ENCODE measurements at regions not wholly inside any gene's neighbourhood (a gene's known extent, or its start where the extent isn't known, plus 50 kb on each side); places are given as distances from the start of the nearest gene placed in this dataset.

DNA sequence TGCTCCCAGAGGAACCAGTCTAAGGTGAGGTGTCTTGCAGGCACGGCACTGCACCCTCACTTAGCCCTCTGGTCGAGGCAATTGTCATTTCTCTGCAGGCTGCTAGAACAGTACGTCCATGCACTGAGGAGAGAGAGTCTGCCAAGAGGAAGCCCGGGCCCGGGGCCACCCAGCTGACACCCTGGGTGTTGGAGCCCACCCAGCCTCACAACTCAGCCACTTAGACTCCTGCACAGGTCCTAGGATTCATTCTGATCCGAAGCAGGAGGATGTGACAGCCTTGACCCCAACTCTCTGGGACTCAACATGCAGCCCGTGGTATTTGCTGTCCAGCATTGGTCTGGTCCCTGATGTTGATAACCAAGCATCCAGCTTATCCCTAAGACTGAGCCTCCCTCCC, 111.9 kb downstream of the ADSS2 start:
- H3K36me3 ChIP-seq, result no peaks in the 10 kb centered on the region
- 87 to 93% (median 89%) methylated on average over 4 to 7 of the region's 7 CpGs for WGBS, 5 donors
- no peak for TF ChIP-seq EP300 (IDR thresholded peaks at IDR 0.05)
- TF ChIP-seq, protein P1, sequence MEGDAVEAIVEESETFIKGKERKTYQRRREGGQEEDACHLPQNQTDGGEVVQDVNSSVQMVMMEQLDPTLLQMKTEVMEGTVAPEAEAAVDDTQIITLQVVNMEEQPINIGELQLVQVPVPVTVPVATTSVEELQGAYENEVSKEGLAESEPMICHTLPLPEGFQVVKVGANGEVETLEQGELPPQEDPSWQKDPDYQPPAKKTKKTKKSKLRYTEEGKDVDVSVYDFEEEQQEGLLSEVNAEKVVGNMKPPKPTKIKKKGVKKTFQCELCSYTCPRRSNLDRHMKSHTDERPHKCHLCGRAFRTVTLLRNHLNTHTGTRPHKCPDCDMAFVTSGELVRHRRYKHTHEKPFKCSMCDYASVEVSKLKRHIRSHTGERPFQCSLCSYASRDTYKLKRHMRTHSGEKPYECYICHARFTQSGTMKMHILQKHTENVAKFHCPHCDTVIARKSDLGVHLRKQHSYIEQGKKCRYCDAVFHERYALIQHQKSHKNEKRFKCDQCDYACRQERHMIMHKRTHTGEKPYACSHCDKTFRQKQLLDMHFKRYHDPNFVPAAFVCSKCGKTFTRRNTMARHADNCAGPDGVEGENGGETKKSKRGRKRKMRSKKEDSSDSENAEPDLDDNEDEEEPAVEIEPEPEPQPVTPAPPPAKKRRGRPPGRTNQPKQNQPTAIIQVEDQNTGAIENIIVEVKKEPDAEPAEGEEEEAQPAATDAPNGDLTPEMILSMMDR (IDR thresholded peaks at IDR 0.05), result no peak
- TF ChIP-seq POLR2AphosphoS5 (IDR thresholded peaks at IDR 0.05), result no peak
- no peak for TF ChIP-seq POLR2A (IDR thresholded peaks at IDR 0.05)
- H3K27me3 ChIP-seq, result no peaks in the 10 kb centered on the region
- DNase-seq, result no peak
- no peaks in the 10 kb centered on the region for H3K9me3 ChIP-seq
- intact Hi-C loops (cut with DNase I; ENCODE audit: low total_unique reads), result no loop called here
- H3K4me3 ChIP-seq, result no peak overlapping the region
- H3K27ac ChIP-seq, result no peak overlapping the region
- peaks cover 0 to 9% (median 2%) of the 10 kb centered on the region in 4 donors for H3K4me1 ChIP-seq

DNA sequence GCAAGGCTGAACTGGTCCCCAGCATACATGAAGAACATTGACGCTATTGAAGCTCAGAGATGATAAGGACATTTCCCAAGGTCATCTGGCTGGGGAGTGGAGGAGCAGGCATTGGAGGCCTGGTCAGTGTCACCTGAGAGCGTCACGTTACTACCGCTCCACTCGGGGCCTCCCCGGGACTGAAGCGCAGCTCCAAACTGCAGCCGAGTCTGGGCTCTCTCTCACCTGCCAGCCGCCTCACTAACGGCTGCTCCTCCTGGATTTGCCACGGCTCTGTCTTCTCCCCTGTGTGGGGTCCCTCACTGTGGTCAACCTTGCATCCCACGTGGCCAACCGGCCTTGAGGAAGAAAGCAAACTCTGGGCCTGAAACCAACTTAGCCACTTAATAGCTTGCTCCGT, 111.3 kb downstream of the ADSS2 start:
- Histone ChIP-seq H3K4me1 (peaks cover 0 to 9% (median 2%) of the 10 kb centered on the region in 4 donors), H3K9me3 (no peaks in the 10 kb centered on the region), H3K27ac (no peak overlapping the region), H3K27me3 (no peaks in the 10 kb centered on the region), H3K36me3 (no peaks in the 10 kb centered on the region), H3K4me3 (no peak overlapping the region)
- intact Hi-C loops (cut with DNase I; ENCODE audit: low total_unique reads), result no loop called here
- 81 to 95% (median 93%) methylated on average over 10 to 14 of the region's 14 CpGs for WGBS, 5 donors
- TF ChIP-seq EP300 (IDR thresholded peaks at IDR 0.05), result no peak
- no peak for TF ChIP-seq POLR2A (IDR thresholded peaks at IDR 0.05)
- no peak for DNase-seq

DNA sequence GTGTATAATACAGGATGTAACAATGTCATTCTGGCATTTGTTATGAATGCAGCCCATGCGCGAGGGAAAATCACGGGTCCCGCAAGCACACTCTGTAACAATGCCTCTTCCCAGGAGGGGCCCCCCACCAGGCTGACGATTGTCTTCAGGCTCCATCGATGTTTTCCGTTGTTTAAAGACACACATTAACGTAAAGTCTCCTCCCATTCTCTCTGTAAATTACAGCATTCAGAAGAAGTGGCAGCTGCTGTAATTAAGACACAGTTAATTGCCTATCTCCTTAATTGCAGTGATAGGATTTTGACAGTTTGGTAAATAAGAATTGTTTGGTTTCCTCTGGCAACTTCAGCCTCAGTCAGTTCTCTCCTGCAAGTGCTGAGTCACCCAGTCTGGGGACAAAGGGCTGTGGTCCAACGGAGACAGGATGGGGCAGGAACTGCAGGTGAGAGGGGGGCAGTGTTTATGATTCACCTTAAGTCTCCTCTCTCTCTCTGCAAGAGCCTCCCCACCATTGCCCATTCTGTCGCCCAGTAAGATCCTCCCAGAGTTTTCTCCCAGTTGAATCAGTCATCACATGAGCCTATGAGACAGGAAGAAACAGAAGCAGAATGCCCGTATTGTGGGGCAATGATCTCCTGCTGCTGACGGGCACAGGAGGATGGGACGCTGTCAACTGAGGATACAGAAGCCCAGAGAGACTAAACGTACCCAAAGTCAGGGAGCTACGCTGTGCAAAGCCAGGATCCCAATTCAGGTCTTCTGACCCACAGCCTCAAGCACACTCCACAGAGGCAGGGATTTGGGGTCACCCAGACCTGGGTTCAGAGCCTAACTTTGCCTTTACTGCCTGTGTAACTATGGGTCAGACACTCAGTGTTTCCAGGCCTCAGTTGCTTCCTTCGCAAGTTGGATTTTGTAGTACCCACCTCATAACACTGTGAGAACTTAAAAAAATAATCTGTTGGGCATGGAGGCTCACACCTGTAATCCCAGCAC, 110.0 kb downstream of the ADSS2 start:
- Histone ChIP-seq H3K4me1 (peaks cover 0 to 9% (median 2%) of the 10 kb centered on the region in 4 donors), H3K27me3 (no peaks in the 10 kb centered on the region), H3K36me3 (no peaks in the 10 kb centered on the region), H3K9me3 (no peaks in the 10 kb centered on the region), H3K4me3 (no peak overlapping the region), H3K27ac (no peak overlapping the region)
- TF ChIP-seq EP300 (IDR thresholded peaks at IDR 0.05) (no peak), POLR2A (IDR thresholded peaks at IDR 0.05) (no peak), POLR2AphosphoS5 (IDR thresholded peaks at IDR 0.05) (no peak)
- TF ChIP-seq, protein P1 (IDR thresholded peaks at IDR 0.05), result no peak
- intact Hi-C loops (cut with DNase I; ENCODE audit: low total_unique reads), result no loop called here
- peak in 1 of 2 donors; percentile 65 for DNase-seq
- whole genome bisulfite sequencing, 5 donors, result 42 to 55% (median 52%) methylated on average over 16 of the region's 16 CpGs

DNA sequence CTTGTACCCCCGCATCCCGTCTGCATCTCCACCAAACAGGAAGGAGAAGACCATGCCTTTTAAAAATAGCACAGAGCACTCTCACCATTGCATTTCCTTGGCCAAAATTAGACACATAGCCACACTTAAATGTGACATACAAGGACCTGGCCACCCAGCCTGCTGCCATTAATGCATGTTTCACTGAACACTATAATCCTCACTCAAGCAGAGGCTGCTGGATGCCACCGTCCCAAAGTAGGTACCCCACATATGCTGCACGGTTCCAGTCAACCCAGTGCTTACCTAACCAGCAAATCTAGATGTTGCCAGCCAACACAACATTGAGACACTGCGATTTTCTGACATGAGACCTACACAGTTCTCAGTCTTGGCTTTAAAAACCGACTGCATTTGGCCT, 107.7 kb downstream of the ADSS2 start:
- TF ChIP-seq POLR2AphosphoS5 (IDR thresholded peaks at IDR 0.05) (no peak), EP300 (IDR thresholded peaks at IDR 0.05) (no peak), POLR2A (IDR thresholded peaks at IDR 0.05) (no peak)
- TF ChIP-seq, protein P1 (IDR thresholded peaks at IDR 0.05), result no peak
- peaks cover 0 to 16% (median 6%) of the 10 kb centered on the region in 4 donors for H3K4me1 ChIP-seq
- no peak for DNase-seq
- intact Hi-C loops (cut with DNase I; ENCODE audit: low total_unique reads), result no loop called here
- 87 to 91% (median 90%) methylated on average over 6 of the region's 6 CpGs for WGBS, 5 donors
- H3K36me3 ChIP-seq, result no peaks in the 10 kb centered on the region
- H3K9me3 ChIP-seq, result no peaks in the 10 kb centered on the region
- no peaks in the 10 kb centered on the region for H3K27me3 ChIP-seq
- H3K4me3 ChIP-seq, result no peak overlapping the region
- H3K27ac ChIP-seq, result no peak overlapping the region

All from stomach (tissue), 8 donors.